HG03108 (cell line): ENCODE measurements at regions not wholly inside any gene's neighbourhood (a gene's known extent, or its start where the extent isn't known, plus 50 kb on each side); places are given as distances from the start of the nearest gene placed in this dataset.

ENCODE experiments used
- ATAC-seq: cut with Tn5 transposase; IDR thresholded peaks from one replicate; pipeline ENCODE4 v1.9.1; 2021; ENCODE audit warnings: moderate library complexity; ENCODE audit not compliant: unreplicated experiment

DNA sequence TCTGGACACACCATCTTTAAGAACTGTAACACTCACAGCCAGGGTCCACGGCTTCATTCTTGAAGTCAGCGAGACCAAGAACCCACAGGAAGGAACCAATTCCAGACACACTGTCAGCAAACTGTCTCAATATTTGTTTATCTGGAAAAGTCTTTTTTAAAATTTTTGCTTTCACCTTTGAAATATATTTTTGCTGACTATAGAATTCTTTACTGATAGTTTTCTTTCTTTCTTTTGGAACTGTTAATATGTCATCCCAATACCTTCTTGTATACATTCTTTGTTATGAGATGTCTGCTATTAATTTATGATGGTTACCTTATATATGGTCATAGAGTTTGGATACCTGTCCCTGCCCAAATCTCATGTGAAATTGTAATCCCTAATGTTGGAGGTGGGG lies 145.1 kb upstream of the IRX4 start:
- no peak for ATAC-seq

DNA sequence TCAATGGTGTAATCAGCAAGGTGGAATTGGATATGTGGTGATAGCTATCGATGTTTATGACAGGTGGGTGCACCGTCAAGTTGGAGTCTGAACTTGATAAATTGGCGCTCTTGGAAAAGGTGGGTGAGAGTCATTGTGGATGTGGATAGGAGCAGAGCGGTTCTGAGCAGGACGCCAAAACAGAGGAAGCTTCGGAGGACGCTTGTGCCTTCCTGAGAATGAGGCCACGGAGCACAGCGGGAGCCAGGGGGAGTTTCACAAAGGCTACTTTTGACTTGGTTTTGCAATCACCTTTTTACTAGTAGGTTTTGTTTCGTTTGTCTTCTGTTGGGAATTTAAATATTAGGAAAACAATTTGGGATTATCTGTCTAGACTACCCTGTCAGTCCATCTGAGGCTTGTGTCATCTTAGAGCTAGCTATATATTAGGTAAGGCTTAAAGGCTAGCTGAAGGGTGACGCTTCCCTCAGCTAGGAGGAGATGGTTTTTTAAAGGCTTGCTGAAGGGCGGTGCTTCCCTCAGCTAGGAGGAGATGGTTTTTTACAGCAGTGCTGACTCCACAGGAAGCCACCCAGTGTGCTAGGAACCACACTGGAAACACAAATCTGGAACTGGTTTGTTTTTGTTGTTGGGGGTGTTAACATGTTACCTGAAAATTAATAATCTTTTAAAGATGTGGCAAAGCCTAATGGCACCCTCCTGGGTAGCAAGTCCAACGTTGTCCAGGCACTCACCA lies 142.4 kb upstream of the IRX4 start:
- no peak for ATAC-seq

DNA sequence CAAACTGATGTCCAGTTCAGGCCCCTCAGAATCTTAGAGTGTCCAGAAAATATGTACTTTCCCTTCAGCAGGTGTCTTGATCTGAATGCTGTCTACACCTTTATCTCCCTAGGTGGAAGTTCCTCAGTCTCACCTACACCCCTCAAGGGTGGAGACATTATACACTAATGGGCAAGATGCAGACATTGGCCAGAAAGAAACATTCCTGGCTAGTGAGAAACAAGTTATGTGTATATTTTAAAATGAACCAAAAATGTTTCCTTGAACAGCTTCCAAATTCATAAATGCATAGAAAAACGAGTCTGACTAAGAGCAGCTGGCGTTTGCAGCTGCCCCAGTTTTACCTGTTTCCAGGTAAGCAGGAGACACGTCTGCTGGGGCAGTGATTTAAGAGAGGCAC lies 140.5 kb upstream of the IRX4 start:
- ATAC-seq: no peak

DNA sequence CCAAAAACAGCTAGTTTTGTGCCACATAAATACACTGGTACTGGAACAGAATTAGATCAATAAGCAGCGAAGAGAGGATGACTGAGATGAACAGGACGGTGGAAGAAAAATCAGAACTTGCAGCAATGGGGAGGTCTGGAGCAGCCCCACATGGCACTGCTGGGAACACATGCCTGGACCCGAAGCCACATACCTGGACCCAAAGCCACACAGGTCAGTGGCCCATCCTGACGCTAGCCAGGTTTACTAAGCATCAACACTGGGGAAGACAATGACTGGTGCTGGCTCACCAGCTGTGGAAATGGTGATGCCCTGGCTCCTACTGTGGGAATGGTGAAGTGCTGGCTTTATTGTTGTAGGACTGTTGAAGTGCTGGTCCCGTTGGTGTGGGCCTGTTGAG lies 139.7 kb upstream of the IRX4 start:
- no peak for ATAC-seq

DNA sequence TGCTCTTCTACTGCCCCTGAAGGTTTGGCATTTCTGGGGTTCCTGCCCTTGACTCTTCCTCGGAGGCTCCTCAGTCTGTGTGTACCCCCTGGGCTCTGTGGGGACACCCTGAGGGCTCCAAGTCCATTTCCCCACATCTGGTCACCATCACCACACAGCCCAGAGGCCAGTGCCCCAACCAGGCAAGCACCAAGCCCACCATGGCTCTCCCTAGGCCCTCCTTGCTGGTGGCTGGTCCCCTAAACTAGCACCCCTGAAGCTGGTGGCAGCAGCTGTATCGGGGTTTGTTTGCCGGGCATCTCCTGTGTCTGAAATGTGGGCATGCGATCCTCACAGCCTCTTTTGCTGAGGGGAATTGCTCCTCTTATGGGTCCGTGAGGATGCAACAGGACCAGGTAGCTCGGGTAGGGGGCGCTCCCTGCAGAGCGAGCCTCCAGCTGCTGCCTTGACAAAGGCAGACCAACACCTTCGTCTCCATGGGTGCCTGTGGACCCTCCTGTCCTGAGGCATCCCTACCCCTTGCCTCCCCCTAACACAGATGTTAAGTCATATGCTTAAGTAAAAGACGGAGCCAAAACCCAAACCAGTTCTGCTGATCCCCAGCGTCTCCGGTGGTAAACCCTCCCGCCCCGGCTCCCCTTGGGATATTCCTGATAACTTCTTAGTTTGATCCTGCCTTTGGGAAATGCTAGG lies 138.9 kb upstream of the IRX4 start:
- no peak for ATAC-seq

DNA sequence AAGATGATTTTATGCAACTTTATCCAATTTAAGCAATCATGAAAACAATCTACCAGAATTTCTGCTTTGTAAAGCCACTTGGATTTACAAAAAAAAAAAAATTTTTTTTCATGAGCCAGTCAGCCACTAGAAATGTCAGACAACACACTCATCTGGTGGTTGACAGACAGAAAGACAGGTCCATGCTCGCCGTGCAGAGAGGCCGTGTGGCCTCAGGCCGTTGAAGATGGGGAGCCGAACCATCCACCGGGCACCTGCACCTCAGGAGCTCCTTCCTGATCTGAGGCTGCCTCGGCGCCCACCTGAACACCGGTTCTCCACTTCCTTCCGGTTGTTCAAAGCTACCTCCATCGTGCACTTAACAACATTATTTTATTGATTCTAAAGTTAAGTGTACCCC lies 138.0 kb upstream of the IRX4 start:
- no peak for ATAC-seq

DNA sequence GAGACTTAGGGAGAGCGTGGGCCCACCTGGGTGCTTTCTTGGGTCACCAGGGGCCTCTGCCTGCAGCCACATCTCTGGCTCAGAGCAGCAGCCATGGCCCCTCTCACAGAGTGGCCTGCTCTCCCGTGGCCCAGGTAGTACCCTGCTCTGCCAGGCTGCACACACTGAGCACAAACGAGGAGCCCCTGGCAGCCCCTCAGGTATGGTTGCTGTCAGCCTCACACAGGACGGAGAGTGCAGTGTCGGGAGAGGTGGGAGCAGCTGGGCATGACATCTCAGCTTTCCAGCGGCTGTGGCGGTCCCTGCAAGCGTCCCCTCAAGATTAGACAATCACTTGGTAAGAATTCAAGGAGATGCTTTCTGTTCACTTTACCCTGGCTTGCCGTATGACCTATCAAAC lies 137.0 kb upstream of the IRX4 start:
- no peak for ATAC-seq

DNA sequence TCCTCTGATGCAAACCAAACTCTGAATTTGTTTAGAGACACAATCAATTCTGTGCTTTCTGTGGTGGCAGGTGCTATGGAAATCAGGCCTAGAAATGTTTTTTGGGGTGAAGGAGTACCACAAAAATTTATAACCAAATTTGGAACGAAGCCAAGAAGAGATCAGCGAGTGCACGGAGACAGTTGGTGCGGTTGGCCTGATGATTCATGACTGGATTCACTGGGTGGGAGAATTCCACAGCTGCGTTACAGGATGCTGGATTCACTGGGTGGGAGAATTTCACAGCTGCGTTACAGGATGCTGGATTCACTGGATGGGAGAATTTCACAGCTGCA lies 135.6 kb upstream of the IRX4 start:
- ATAC-seq: no peak

DNA sequence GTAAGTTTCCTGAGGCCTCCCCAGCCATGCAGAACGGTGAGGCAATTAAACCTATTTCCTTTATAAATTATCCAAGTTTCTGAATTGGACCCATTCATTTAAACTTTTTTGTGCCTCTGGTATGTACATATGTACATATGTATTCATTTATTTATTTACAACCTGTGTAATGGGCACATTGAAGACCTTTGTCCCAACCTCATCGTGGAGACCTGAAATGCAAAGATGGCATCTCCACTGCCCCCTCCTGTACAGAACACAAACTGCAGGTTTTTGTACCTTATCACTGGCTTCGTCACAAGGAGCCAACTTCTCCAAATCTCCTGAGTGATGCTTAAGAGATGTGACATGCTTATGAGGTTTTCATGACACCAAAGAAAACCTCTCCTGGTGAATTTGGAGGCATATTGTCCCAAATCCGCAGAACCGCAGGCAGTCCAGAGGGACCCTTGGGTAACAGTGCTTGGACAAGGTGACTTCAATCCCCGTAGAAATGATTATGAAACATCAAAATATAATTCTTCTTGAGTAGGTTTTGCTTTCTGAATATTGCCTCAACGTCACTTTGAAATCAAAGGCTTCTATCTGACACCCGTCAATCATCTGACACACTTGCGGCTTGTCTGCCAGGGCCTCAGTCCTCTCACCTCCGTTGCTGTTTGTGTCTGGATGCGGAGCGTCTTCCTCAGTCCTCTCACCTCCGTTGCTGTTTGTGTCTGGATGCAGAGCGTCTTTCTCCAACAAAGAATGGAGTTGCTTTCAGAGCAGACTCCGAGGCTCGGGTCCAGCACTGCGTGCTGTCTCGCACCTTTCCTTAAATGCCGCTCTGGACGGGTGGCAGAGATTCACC lies 135.0 kb upstream of the IRX4 start:
- no peak for ATAC-seq

DNA sequence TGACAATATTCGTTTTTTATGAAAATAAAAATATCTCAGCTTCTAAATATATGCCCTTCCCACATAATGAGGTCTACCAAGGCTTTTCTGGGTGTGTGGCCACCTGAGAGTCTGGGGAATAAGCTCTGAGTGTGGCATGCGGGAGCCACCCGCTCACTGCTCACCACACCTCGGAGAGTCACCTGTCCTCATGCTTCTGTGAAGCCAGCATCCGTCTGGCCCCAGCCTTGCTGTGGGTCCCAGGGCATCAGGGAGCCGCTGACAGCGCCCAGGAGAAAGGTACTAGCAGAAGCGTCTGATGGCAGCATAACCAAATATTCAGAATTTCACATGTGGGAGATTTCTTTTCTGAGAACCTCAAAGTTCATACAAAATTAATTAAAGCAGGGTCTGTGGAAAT lies 133.2 kb upstream of the IRX4 start:
- ATAC-seq: no peak

DNA sequence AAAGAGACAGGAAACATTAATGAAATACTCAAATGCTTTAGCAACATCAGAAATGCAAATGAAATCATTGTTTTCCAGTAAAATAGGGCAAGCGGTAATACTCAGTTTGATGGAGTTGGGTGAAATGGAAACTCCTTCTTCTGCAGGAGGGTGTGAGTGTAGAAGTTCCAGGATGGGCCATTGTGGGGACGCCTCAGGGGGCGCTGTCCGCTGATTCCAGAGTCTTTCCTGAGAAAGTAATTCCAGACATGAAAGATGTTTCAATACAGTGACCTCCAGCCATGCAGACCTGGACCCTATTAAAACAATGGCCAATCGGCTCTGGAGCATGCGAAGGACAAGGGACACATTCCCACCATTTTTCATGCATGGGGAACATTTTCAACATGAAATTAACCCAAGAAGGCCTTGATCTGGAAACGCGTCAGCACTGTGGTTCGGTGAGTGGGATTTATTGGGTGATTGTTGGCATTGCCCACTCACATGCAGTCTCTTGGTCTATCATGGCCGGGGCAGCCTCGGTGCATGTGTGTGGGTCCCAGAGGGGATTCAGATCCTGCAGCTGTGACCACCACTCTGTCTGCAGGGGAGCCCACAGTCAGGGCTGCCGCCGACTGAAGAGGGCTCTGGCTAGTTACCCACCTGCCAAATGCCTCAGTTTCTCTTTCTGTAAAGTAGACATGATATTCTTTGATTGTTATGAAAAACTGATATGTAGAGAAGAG lies 132.6 kb upstream of the IRX4 start:
- no peak for ATAC-seq

DNA sequence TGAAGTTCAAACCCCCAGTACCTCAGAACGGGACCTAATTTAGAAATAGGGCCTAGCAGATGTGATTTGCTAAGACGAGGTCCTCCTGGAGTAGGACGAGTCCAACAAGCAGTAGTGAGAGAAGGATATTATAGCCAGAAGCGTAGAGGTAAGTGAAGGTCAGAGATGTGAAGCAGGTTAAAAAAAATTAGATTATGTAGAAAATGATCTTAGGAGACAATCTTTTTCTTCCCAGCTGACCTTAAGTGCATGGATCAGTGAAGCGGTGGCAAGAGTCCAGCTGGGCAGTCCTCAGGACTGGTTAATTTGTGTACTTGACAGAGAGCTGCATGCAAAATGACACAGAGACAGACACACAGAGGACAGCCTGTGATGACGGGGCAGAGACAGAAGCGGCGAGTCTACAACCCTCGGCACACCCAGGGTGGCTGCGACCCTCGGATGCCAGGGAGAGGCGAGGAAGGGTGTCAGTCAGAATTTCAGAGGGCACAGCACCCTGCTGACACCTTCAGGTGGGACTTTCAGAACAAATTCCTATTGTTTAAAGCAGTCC lies 131.4 kb upstream of the IRX4 start:
- no peak for ATAC-seq

DNA sequence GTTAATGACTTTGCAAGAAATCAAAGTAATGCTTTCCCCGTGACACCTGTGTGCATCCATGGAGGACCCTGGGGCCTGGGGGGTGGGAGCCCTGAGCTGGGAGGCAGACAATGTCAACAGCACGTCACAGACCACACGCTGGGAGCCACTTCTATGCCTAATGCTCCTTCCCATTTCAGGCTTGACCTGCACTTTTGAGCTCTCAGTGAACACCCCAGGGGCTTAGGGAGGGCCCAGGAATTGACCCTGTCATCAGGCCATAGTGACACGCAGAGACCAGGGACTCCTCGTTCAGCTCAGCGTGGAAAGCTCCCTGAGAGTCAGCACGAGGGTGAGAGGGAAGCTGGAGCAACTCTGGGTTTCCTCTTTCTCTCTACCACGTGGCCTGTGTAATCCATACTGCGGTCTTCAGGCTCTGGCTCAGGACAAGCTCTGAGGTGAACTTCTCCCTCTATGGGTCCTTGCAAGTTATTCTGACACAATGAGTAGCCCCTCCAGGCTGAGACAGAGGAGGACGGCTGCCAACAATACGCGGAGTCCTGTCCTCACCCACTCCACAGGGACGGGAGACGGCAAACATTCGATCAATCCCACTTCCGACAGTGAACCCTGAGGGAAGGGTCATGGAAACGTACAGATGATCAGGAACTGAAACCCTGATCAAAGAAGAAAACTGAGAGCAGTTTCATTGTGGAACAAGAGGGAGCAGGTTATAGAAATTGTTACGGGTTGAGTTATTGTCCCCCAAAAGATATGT lies 130.8 kb upstream of the IRX4 start:
- ATAC-seq: no peak

DNA sequence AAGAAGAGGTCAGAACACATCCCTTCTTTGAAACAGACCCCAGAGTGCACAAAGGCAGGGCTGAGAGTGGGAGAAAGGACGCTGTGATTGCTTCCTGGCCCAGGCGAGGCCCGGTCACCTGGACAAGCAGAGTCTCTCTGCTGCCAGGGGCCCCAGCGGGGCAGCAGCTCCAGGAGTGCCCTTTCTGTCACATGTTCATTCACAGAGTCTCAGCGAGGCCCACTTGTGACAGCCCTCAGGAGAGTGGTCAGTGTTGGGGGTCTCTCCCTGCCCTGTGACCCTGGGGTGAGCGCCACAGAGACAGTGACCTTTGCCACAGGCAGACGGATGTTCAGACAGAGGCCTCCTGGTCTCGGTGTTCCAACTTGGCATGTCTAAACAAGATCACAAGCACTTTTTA lies 130.2 kb upstream of the IRX4 start:
- no peak for ATAC-seq

DNA sequence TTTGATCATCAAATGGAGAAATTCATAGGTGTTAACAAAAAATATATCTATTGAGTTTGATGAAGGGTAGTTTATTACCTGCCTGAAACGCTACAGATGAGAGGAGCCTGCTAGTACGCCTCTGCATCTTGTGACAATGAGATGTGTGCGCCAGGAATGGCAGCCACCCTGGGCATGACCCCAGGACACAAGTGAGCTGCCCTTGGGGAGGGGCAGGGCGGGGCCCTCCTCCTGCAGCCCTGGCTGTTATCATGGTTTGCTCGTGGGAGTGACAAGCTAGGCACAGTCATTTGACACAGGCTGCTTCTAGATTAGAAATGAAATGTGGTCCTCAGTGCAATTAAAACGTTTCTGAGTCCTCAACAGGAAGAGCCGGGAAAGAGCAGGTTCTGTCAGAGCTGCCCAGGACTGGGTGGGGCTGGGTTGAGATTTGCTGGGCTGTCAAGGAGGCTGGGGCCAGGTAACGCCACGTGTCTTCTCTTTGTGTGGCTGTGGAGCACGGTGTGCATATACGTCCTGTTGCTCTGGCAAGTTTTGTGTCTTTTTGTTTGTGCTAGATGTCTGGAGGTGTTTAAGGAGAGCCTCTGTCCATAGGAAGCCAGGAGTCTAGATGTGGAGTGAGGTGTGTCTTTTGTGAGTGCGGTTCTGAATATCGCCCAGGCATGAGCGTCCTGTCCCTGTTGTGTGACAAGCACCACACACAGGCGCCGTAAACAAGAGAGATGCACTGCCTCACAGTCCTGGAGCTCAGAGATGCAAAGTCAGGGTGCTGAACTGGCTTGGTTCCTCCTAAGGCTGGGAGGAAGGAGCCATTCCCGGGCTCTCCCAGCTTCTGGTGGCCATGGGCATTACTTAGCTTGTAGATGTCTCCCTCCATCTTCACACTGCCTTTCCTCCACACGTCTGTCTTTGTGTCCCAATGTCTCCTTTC lies 129.0 kb upstream of the IRX4 start:
- no peak for ATAC-seq

DNA sequence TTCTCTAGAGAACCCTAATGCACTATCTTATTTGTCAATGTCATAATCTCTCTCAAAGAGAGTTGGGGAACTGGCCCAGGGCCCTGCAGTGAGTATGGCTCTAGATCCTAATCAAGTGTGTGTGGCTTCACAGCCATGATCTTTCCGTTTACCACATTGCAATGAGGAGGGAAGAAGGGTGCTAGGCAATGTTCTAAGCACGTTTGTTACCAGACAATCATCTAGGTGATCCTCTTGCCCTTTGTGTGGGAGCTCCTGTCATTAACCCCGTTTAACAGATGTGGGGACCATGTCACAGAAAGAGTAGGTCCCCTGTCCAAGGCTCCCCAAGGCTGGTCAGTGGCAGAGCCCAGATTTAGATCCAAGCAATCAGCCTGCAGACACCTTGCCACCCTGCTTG lies 128.2 kb upstream of the IRX4 start:
- no peak for ATAC-seq

DNA sequence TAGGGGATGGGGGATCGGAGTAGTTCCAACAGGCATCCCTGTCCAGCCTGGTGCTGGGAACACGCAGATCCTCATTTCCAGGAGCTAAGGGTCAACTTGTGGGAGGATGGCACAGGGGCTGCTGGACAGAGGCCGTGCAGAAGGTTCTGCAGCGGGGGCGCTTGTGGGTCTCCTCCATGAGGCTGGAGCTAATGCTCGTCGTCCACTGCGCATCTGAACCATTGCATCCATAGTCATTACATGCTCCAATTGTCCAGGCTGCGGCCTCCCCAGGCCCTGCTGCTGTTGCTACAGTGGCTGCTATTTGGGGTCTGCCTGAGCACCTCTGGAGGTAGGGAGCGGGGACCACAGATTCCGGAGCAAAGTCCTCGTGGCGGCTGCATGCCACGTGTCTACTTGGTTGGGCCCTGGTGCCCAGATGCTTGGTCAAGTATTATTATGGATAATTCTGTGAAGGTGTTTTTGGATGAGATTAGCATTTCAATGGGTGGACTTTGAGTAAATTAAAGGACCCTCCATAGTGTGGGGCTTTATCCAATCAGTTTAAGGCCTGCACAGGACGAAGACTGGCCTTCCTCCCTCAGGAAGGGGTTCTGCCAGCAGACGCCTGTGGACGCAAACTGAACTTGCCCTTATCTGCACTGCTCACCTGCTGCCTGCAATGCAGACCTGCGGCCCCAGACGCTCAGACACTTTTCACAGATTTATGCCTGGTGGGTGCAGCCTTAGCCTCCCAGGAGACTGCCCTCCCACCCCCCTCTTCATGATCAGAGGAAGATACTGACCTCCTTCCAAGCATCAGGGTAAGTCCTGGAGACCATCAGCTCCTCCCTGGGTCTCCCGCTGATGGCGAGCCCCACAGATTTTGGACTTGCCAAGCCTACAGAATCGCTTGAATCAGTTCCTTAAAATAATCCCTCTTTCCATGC lies 127.5 kb upstream of the IRX4 start:
- ATAC-seq: no peak
